NT2/D1 (cell line): ENCODE measurements at regions not wholly inside any gene's neighbourhood (a gene's known extent, or its start where the extent isn't known, plus 50 kb on each side); places are given as distances from the start of the nearest gene placed in this dataset.

Experiments
- SUZ12 ChIP-seq: IDR thresholded peaks from 2 replicates; pipeline ENCODE4 v1.6.1; 2011; ENCODE audit not compliant: insufficient read length, insufficient read depth; ENCODE audit errors: extremely low read depth
- YY1 ChIP-seq: IDR thresholded peaks from 2 replicates; pipeline ENCODE4 v1.6.1; 2011; ENCODE audit not compliant: insufficient read length, insufficient read depth
- ZNF274 ChIP-seq: IDR thresholded peaks from 2 replicates; pipeline ENCODE4 v1.6.1; 2011; ENCODE audit warnings: mild to moderate bottlenecking, low read depth, low read length

DNA sequence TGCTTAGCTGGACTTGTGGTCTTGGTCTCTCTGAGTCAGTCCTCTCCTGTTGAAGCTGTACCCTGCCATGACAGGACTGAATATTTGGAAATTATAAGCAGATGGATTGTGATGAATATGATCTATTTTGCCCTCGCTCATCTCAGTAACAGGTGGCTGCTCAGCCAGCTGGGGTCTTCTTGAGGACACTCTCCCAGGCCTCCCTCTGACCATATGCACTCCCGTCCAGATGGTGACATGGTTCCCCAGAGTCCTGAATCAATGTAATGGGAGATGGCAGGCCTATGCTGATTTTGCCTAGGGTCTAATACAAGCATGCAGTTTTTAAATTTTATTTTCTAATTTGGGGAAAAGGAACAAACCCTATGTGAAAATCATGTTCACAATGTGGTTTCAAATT is 63.1 kb upstream of the TRHDE start:
- no peak for TF ChIP-seq YY1
- TF ChIP-seq ZNF274, result no peak
- no peak for TF ChIP-seq SUZ12
